ENCODE measurements at regions not wholly inside any gene's neighbourhood (a gene's known extent, or its start where the extent isn't known, plus 50 kb on each side); places are given as distances from the start of the nearest gene placed in this dataset.
A peak's percentile ranks its signal among the peaks of the same experiment; 100 is the strongest.
"Not testable (repeated sequence)": the region's sequence is repeated elsewhere in the genome, so short reads cannot be mapped to it uniquely, and the experiment has no call there.

DNA sequence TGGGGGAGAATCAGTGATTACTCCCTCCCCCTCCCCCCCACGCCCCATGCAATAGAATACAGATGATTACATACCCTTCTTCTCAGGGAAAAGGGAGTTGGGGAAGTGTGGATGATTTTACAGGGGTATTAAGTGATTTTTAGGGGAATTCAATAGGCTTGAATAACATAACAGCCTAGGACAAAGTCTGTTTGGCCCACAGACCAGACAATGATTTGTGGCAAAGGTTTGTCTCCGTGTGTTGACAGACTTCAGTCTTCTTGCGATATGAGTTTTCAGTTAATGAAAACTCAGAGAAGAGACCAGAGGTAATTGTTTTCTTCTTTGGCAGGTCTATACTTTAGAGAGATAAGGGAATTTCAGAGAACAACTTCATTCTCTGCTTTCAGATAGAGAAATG is 95.3 kb downstream of the OR2B2 start:
- peaks cover 3% of the 10 kb centered on the region for H3K4me1 ChIP-seq (ENCODE audit: insufficient read depth, low read length)
- no peaks in the 10 kb centered on the region for H4K20me1 ChIP-seq (ENCODE audit: insufficient read depth, low read length)
- no peak overlapping the region for H3K4me3 Mint-ChIP-seq (ENCODE audit: unreplicated experiment)
- H3K9me3 Mint-ChIP-seq (ENCODE audit: unreplicated experiment) = no peaks in the 10 kb centered on the region
- H3K27ac Mint-ChIP-seq (ENCODE audit: unreplicated experiment) = no peak overlapping the region
- H3K27ac ChIP-seq (ENCODE audit: low read depth, low read length) = no peak overlapping the region
- no peak overlapping the region for H3K4me3 ChIP-seq (ENCODE audit: insufficient read depth, low read depth, low read length)
- H2AFZ ChIP-seq (ENCODE audit: low read depth, low read length) = no peak overlapping the region
- no peaks in the 10 kb centered on the region for H3K36me3 ChIP-seq (ENCODE audit: insufficient read depth, low read length)
- FAIRE-seq = no peak
- no peaks in the 10 kb centered on the region for H3K9me3 ChIP-seq (ENCODE audit: insufficient read depth, low read depth, low read length)
- H3K79me2 ChIP-seq (ENCODE audit: insufficient read depth, low read length) = no peaks in the 10 kb centered on the region
- H3K4me2 ChIP-seq (ENCODE audit: low read length) = no peak overlapping the region
- H3K9ac ChIP-seq (ENCODE audit: low read length) = no peak overlapping the region
- no peaks in the 10 kb centered on the region for H3K27me3 ChIP-seq (ENCODE audit: insufficient read depth, low read length)
- H3K4me1 Mint-ChIP-seq (ENCODE audit: low read depth, unreplicated experiment) = no peaks in the 10 kb centered on the region
- H3K36me3 Mint-ChIP-seq (ENCODE audit: low read depth, unreplicated experiment) = no peaks in the 10 kb centered on the region
- no peaks in the 10 kb centered on the region for H3K27me3 Mint-ChIP-seq (ENCODE audit: low read depth, unreplicated experiment)
- no peak for TF ChIP-seq EZH2 (IDR thresholded peaks at IDR 0.05; ENCODE audit: insufficient read depth, low read length)
- TF ChIP-seq, protein P1, sequence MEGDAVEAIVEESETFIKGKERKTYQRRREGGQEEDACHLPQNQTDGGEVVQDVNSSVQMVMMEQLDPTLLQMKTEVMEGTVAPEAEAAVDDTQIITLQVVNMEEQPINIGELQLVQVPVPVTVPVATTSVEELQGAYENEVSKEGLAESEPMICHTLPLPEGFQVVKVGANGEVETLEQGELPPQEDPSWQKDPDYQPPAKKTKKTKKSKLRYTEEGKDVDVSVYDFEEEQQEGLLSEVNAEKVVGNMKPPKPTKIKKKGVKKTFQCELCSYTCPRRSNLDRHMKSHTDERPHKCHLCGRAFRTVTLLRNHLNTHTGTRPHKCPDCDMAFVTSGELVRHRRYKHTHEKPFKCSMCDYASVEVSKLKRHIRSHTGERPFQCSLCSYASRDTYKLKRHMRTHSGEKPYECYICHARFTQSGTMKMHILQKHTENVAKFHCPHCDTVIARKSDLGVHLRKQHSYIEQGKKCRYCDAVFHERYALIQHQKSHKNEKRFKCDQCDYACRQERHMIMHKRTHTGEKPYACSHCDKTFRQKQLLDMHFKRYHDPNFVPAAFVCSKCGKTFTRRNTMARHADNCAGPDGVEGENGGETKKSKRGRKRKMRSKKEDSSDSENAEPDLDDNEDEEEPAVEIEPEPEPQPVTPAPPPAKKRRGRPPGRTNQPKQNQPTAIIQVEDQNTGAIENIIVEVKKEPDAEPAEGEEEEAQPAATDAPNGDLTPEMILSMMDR (IDR thresholded peaks at IDR 0.05; ENCODE audit: insufficient read depth, low read depth, low read length) = no peak
- no peak for DNase-seq (ENCODE audit: low read depth)

GRCh38 chr6:27814665-27815424 is 97.4 kb downstream of the OR2B2 start:
- peak overlapping the region; percentile 90 for H3K4me2 ChIP-seq (ENCODE audit: low read length)
- H3K27me3 ChIP-seq (ENCODE audit: insufficient read depth, low read length) = no peaks in the 10 kb centered on the region
- Mint-ChIP-seq H3K36me3 (ENCODE audit: low read depth, unreplicated experiment) (no peaks in the 10 kb centered on the region), H3K4me3 (ENCODE audit: unreplicated experiment) (peak overlapping the region; percentile 89), H3K27ac (ENCODE audit: unreplicated experiment) (peak overlapping the region; percentile 95), H3K4me1 (ENCODE audit: low read depth, unreplicated experiment) (peaks cover 11% of the 10 kb centered on the region), H3K27me3 (ENCODE audit: low read depth, unreplicated experiment) (no peaks in the 10 kb centered on the region), H3K9me3 (ENCODE audit: unreplicated experiment) (no peaks in the 10 kb centered on the region)
- peak overlapping the region; percentile 81 for H2AFZ ChIP-seq (ENCODE audit: low read depth, low read length)
- DNase-seq (ENCODE audit: low read depth) (peak; percentile 92), FAIRE-seq (no peak)
- peaks cover 8% of the 10 kb centered on the region for H3K4me1 ChIP-seq (ENCODE audit: insufficient read depth, low read length)
- TF ChIP-seq EZH2 (IDR thresholded peaks at IDR 0.05; ENCODE audit: insufficient read depth, low read length) = no peak
- peak overlapping the region; percentile 65 for H3K4me3 ChIP-seq (ENCODE audit: insufficient read depth, low read depth, low read length)
- peak overlapping the region; percentile 51 for H3K9ac ChIP-seq (ENCODE audit: low read length)
- H4K20me1 ChIP-seq (ENCODE audit: insufficient read depth, low read length) = no peaks in the 10 kb centered on the region
- no peaks in the 10 kb centered on the region for H3K9me3 ChIP-seq (ENCODE audit: insufficient read depth, low read depth, low read length)
- peak overlapping the region; percentile 60 for H3K27ac ChIP-seq (ENCODE audit: low read depth, low read length)
- H3K36me3 ChIP-seq (ENCODE audit: insufficient read depth, low read length) = no peaks in the 10 kb centered on the region
- no peaks in the 10 kb centered on the region for H3K79me2 ChIP-seq (ENCODE audit: insufficient read depth, low read length)

DNA sequence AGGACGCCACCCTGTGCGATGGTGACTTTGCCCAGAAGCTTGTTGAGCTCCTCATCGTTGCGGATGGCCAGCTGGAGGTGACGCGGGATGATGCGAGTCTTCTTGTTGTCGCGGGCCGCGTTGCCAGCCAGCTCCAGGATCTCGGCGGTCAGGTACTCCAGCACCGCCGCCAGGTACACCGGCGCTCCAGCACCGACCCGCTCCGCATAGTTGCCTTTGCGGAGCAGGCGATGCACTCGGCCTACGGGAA is 97.9 kb downstream of the OR2B2 start:
- not testable (repeated sequence) for H3K79me2 ChIP-seq (ENCODE audit: insufficient read depth, low read length); DNase-seq (ENCODE audit: low read depth); H3K9me3 Mint-ChIP-seq (ENCODE audit: unreplicated experiment); H4K20me1 ChIP-seq (ENCODE audit: insufficient read depth, low read length); H3K36me3 ChIP-seq (ENCODE audit: insufficient read depth, low read length); H3K9me3 ChIP-seq (ENCODE audit: insufficient read depth, low read depth, low read length); H3K27me3 Mint-ChIP-seq (ENCODE audit: low read depth, unreplicated experiment); H3K27me3 ChIP-seq (ENCODE audit: insufficient read depth, low read length); FAIRE-seq; H3K36me3 Mint-ChIP-seq (ENCODE audit: low read depth, unreplicated experiment)
- peak overlapping the region; percentile 95 for H3K27ac Mint-ChIP-seq (ENCODE audit: unreplicated experiment)
- Histone ChIP-seq H3K4me3 (ENCODE audit: insufficient read depth, low read depth, low read length) (peak overlapping the region; percentile 65), H3K27ac (ENCODE audit: low read depth, low read length) (peak overlapping the region; percentile 60), H2AFZ (ENCODE audit: low read depth, low read length) (peak overlapping the region; percentile 81), H3K4me2 (ENCODE audit: low read length) (peak overlapping the region; percentile 90), H3K9ac (ENCODE audit: low read length) (peak overlapping the region; percentile 51), H3K4me1 (ENCODE audit: insufficient read depth, low read length) (peaks cover 11% of the 10 kb centered on the region)
- H3K4me3 Mint-ChIP-seq (ENCODE audit: unreplicated experiment) = peak overlapping the region; percentile 89
- H3K4me1 Mint-ChIP-seq (ENCODE audit: low read depth, unreplicated experiment) = peaks cover 11% of the 10 kb centered on the region

Measured in astrocyte (in vitro differentiated cells and primary cell).